NCI-H2029 (cell line): ENCODE measurements at regions not wholly inside any gene's neighbourhood (a gene's known extent, or its start where the extent isn't known, plus 50 kb on each side); places are given as distances from the start of the nearest gene placed in this dataset.

Experiments used
- DNase-seq: peaks from one replicate; lab custom pipeline; 2025; lab: John Stamatoyannopoulos, UW

DNA sequence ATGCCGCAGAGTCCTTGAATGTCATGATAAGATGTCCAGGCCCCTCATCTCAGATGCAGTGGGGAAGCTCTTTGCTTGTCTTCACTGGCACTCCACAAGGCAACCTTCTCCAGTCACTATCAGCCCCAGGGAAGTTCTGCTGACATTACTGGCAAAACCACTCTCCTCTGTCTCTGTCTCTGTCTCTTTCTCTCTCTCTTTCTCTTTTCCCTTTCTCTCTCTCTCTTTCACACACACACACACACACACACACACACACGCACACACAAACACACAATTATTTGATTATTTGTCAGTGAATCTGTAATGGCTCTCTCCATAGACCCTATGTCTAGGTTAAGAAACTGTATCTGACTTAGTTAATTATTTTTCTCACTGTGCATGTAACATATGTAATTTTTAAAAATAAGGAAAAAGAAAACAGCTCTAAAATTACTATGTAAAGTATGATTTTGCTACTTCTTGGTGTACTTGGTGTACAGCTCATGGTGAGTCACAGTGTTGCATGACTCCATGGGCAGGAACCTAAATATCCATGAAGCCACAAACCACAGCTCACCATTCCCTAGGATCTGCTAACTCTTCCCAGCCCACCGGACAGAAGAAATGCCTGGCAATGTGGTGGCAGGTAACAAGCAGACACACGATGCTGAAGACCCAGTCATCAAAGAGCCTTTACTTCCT is 594.9 kb upstream of the ID2 start:
- DNase-seq: no peak

DNA sequence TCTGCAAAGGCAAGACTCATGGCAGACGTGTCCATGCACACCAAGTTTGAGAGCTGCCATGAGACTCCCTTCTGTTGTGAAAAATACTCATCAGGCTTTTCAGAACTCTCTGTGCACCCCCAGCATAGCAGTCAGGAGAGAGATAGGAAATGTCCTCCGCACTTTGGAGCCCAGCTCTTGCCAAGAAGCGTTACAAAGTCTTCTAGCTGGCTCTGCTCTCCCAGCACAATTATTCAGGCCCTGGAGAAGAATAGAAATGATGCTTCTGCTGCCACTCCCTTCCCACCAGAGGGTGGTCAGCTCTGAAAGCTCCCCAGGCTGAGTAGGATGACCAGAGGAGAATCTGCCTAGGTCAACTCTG is 594.4 kb upstream of the ID2 start:
- DNase-seq: no peak

DNA sequence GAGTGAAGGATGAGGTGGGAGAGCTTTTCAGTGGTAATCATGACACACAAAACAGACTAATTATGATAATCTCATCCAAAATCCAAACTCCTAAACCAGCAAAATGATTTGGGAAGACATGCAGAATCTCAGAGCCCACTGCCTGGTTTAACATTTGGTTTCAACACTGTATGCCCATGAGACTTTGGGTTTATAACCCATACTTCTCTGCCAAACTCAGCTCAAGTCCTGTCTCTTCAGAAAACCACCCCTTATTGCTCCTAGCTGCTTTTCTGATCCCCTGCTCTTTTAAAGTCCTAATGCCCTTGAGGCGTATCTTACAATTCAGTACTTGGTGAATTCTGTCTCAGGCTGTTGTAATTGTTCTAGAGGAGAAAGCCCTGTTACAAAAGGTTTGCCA is 593.0 kb upstream of the ID2 start:
- no peak for DNase-seq

DNA sequence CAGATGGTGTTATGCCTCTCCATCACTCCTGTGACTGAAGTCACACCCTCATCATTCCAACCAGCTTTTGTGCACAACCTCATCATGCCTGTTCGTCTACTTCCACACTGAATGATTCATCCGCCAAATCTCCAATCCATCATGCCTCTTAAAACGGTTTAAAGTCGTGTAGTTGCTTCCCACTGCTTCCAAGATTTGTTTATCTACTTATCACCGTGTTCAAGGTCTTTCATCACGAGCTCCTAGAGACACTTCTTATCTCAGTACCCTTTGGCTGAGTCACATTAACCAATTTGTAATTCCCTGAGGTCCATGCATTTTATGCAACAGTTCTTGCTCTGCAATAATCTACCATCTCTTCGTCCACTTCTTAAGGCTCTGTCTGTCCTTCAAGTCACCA is 592.3 kb upstream of the ID2 start:
- no peak for DNase-seq

DNA sequence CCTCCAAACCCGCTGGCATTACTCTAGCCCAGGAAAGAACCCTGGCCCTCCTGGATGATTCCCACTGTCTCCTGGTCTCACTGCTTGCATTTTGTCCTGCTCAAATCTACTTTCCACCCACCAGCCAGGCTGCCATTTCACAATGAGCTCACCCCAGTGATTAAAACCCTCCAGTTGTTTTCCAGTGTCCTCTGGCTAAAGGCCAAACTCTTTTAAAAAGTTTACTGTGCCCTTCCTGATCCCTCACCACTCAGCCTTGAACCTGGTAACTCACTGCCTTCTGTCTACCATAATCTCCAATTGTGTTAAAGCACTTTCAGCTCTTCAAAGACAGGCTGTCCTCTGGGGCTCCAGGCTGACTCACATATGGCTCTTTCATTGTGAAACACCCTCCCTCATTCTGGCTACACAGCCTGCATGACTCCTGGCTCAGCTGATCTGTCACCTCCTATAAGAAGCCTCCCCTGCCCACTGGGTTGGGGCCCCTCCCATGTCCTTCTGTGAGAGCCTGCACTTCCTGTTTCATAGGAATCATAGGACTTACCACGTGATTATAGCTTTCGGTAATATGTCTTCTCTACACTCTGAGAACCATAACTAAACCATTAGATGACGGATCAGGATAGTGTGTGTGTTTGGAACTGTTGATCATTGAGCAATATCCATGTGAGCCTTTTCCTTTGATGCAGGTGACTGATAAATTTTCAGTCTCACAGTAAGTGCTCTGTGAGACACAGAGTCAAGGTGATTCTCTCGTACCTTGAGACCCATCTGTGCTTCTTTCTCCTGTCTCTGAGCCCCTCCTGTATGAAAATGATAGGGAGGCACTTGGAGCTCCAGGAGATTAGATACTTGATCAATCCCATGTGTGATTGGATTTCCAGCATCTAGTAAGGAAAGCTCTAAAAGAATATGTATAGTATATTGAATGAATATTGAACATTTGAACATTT is 590.8 kb upstream of the ID2 start:
- DNase-seq: no peak

DNA sequence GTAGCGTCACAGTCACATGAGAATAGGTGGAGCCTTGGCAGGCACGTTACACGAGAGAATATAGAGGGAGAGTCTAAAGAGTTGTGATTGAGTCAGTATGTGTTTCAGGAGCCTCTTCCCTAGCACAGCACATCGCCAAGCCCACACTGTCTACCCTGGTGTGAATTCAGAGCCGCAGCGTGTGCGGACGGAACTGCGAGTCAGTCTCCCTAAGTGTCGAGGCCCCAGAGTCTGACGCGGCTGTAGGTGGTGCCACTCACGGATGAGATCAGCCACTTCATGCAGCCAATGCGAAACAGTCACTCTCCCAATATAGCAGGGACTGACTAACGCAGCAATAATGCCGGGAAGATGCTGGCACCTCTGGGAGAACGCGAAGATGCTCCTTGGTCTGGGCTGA is 587.3 kb upstream of the ID2 start:
- no peak for DNase-seq

DNA sequence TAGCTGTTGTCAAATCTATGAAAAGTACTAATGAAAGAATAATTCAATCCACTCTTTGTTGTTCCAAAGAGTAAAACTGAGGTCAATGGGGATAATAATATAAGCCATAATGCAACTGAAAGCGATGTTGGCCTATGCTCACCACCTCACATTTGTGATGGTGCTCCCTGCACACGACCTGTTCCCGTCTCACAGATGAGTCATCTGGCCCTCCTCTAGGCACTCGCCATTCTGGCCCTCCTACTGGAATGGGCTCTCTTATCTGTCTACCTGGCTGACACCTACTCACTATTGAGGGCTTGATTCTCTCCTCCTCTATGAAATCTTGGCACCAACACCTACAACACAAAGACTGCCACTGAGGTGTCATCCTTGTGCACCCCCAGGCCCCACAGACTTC is 585.9 kb upstream of the ID2 start:
- no peak for DNase-seq

DNA sequence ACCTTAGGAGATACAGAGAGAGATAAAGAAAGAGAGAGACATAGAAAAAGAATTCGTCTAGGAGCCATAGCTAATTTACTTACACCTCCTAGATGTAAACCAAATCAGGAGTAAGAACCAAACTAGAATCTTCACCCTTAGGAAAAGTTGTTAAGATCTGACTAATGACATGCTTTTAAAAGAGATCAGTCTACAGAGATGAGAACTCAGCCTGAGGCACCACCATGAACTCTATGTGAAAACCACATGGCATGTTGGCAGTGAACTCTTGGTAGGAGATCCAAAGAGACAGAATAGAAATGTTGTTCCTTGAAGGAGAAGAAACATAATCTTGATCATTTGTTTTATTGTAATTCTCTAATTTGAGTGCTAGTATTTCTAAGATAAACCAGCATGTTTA is 585.4 kb upstream of the ID2 start:
- DNase-seq: no peak

DNA sequence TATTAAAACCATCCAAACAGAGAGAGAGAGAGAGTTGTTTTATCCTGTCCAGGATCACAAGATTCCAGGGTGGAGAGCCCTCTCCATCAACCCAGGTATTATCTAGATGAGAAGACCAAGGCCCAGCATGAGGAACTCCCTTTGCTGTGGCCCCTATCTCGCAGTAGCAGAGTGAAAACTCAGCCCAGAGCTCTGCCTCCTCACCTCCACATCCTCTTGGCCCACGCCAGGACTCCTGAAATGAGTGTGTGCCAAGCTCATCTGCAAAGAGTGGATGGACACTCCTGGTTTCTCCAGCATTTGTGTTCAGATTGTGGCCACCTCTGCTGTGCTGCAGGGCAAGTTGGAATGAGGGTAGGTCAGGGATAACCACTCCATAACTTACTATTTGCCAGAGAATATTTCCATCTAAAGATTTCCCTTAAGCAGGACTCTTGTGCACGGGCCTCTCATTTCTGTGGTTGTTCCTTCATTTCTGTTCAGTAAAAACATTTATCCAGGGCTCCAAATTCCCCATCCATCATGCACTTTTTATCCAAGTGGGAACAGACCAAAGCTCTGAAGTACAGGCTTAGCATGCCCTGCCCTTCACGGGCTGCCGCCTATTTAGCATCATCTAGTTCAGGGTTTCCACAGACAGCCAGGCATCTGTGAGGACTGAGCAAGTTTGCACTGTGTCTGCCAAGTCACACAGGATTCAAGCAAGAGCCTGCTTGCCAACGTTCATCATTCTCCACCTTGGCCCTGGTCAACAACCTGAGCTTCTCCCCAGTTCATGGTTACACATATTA is 583.2 kb upstream of the ID2 start:
- DNase-seq: no peak

DNA sequence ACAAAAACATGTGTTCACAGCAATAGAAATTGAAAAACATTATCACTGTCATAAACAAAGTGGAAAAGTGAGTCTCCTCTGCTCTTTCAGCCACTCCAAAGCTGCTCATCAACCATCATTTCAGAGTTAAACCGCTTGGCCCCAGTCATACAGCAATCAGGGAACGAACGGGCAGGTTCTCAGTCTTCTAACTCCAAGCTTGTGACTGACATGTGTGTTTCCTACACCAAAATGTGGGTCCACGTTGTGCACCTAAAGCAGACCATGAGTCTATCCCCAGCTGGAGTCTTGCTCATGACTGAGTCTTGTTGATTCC is 582.6 kb upstream of the ID2 start:
- no peak for DNase-seq

DNA sequence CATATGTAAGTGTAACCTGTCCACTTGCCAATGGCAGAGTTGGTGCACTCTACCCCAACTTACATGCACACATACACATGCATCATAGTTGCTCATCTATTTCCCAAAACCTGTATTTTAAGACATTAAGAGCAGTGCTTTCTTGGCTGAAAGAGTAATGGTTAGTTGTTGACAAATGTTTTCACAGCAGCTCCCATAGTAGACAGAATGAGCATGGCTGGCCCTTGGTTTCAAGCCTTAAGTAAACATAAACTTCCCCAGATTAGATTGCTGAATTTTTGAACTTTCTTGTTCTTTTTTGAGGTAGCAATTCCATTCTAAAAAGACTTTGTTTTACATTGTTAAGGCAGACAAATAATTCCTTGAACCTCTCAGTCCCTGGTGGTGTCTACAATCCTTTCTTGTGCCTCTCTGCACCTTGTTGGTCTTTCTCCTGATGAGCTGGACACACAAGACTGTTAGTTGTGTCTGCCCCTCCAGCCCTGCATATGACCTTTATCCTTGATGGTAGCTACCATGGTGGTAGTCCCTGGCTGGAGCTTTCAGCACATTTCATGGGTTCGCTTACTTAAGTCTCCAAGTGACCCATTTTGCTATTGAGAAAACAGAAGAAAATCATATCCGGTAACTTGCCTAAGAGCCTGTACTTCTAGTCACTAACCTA is 580.1 kb upstream of the ID2 start:
- DNase-seq: no peak

DNA sequence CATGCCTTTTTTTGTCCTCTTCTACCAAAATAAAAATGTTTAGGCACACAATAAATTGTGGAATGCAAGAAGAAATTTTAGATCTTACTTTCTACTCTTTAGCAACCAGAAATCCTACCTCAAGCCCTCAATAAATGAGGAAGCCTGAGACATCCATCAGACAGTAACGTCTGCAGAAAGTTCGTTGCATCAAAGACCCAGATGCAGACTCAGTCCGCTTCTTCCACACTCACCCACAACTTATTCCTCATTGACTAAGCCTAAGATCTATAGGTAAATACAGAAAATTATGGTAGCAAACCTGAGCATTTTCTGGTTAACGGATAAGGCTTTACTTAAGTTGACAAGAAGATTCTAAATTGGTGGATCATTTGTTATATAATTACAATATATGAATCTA is 579.4 kb upstream of the ID2 start:
- DNase-seq: no peak

DNA sequence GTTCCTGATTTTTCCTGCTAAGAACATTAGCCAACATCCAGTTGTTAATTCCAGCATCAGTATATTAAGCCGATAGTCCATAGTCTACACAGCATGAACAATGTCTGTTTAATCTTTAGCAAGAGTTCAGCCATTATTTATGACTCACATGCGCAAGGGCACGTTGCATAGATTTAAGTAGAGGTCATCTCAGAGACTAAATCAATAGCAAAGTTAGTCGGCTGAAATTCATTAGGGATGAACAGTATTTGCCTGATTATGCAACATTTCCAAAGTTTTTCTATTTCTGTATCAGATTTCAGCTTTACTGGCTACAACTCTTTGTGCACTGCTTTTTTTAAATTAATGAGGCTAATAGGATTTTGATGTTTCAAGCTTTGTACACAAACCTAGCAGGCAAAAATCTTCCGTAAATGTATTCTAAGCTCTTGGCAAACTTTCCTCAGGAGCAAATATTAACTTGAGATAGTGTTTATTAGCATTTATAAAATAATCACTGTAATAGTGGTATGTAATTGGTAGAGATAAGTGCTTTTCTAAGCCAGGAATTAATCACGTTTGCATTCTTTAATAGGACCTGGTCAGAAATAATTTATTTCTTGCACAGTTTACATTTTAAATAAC is 578.7 kb upstream of the ID2 start:
- DNase-seq: no peak

DNA sequence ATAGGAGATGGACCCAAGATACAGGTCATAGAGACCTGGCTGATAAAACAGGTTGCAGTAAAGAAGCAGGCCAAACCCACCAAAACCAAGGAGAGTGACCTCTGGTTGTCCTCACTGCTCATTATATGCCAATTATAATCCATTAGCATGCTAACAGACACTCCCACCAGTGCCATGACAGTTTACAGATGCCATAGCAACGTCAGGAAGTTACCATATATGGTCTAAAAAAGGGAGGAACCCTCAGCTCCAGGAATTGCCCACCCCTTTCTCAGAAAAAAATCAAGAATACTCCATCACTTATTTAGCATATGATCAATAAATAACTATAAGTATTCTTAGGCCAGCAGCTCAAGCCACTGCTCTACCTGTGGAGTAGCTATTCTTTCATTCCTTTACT is 574.7 kb upstream of the ID2 start:
- no peak for DNase-seq

DNA sequence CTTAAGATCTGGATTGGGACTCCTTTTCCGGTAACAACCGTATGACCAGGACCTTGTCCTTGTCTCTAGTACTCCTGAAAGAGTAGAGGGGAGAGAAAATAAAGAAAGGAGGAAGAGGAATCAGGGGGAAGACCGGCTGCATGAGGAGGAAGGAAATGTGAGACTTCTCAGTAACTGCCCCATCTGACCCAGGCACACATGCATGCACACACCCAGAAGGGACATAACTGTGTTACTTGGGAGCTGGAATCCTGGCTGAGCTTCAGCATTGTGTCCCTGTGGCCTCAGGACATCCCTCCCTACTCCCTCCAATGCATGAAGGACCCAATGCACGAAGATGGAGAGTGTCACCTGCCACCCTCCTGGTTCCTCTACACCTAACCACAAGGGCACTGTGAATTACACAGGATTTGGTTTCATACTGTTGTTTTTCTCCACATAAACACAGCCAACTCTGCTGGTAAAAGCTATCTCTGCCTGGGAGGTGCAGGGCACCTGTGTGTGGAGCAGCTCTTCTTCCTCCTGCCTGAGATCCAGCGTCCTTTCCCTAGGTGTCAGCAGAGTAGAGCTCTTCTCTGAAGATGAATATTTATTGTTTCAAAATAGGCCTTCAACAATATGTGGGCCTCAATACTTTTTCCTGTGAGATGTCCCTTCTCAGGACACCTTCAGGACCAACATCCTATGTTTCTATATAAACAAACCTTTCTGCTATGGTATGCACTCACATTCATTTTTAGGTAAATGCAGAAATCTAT is 574.1 kb upstream of the ID2 start:
- DNase-seq: no peak

DNA sequence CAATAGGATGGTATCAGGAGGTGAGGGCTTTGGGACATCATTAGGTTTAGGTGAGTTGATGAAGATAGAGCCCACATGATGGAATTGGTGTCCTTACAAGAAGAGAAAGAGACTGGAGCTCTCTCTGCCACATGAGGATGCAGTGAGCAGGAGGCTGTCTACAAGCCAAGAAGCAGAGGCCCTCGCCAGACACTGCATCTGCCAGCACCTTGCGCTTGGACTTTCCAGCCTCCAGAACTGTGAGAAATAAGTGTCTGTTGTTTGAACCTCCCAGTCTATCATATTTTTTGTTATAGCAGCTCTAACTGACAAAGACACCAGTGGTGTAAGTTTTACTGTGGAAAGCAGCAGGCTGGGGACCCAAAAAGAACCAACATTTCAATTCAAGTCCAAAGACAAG is 571.1 kb upstream of the ID2 start:
- no peak for DNase-seq

DNA sequence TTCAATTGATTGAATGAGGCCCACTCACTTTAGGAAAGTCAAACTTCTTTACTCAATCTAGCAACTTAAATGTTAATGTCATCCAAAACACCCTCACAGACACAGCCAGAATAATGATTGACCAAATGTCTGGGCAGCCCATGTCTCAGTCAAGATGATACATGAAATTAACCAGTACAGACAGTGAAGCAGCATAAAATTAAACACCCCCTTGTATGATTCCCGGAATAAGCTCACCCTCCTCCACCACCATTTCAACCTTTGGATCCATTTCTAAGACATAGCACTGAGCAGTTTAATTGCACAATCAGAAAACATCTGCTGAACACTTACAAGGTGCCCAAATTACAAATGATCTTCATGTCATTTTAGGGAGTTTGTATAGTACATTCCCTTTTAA is 570.7 kb upstream of the ID2 start:
- DNase-seq: no peak

DNA sequence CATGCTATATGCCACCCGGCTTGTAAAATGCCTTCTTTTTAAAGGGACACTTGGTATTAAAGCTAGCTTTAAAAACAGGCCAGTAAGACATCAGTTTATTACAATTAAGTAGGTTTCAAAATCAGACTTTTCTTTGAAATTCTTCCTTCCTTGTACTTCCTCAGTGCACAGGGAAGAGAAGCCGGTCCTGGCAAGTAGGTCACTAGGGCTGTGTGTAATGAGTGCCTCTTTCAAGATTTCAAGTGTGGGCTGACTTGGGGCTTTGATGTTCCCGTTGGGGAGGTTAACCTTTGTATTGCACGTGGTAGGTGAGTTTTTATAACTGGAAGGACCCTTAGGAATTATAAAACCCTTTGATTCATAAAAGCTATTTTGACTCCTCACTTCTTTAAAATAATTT is 566.4 kb upstream of the ID2 start:
- no peak for DNase-seq

DNA sequence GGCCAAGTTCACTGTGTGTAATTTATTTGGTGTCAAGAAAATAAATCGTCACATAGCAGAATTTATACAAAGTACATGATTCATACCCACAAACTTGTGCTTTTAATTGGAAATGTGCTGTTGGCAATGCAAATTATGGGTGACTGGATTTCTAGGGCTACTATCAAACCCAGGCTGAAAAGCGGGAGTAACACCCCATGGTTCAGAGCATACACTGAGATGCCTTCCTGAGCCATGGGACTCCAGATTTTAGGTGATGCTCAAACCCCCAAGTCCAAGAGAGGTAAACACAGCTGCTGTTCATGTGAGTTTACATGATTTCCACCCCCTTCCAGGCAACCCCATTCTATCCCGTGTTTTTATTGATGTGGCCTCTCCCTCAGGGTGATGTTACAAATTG is 565.9 kb upstream of the ID2 start:
- DNase-seq: no peak

DNA sequence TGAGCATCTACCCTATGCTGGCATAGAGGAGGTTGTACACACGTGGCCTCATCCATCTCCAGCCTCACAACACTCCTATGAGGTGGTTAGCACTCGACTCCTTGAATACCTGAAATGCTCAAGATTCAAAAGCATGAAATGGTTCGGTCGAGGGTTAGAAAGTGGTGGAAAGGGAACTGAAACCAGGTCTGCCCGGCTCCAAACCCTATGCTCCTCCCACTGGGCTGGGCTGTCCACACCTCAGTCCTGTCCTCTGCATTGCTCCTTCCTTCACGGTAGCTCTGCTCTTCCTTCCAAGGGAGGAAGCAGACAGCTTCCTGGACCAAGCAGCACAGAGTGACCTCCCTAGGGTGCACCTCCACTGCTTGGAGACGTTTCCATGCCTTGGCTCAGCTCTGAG is 565.2 kb upstream of the ID2 start:
- DNase-seq: no peak
